Glutamatergic neuron (in vitro differentiated cells): ENCODE measurements at regions not wholly inside any gene's neighbourhood (a gene's known extent, or its start where the extent isn't known, plus 50 kb on each side); places are given as distances from the start of the nearest gene placed in this dataset.

Source experiments
- DNase-seq: peaks from one replicate; pipeline ENCODE4 v3.0.0; 2022
- H3K27ac Mint-ChIP-seq: one replicate; pipeline ENCODE4 v1.8.0; 2020; ENCODE audit warnings: mild to moderate bottlenecking, mixed read lengths, inconsistent platforms; ENCODE audit not compliant: unreplicated experiment
- H3K27me3 Mint-ChIP-seq: one replicate; pipeline ENCODE4 v1.8.0; 2020; ENCODE audit warnings: mild to moderate bottlenecking, moderate library complexity, mixed read lengths, inconsistent platforms; ENCODE audit not compliant: unreplicated experiment
- H3K36me3 Mint-ChIP-seq: one replicate; pipeline ENCODE4 v1.8.0; 2020; ENCODE audit warnings: mild to moderate bottlenecking, mixed read lengths, inconsistent platforms; ENCODE audit not compliant: unreplicated experiment
- H3K4me1 Mint-ChIP-seq: one replicate; pipeline ENCODE4 v1.8.0; 2020; ENCODE audit warnings: mild to moderate bottlenecking, low read depth, mixed read lengths, inconsistent platforms; ENCODE audit not compliant: unreplicated experiment
- H3K4me3 Mint-ChIP-seq: one replicate; pipeline ENCODE4 v1.8.0; 2020; ENCODE audit warnings: mild to moderate bottlenecking, mixed read lengths, inconsistent platforms; ENCODE audit not compliant: unreplicated experiment
- H3K9me3 Mint-ChIP-seq: one replicate; pipeline ENCODE4 v1.8.0; 2020; ENCODE audit warnings: mild to moderate bottlenecking, moderate library complexity, mixed read lengths, inconsistent platforms; ENCODE audit not compliant: unreplicated experiment
- TF ChIP-seq, protein P1 (sequence below): fragments of 200-600 bp; sonication (generic); IDR thresholded peaks from one replicate; pipeline ENCODE4 v1.5.0; 2021; ENCODE audit not compliant: partially characterized antibody, unreplicated experiment

DNA sequence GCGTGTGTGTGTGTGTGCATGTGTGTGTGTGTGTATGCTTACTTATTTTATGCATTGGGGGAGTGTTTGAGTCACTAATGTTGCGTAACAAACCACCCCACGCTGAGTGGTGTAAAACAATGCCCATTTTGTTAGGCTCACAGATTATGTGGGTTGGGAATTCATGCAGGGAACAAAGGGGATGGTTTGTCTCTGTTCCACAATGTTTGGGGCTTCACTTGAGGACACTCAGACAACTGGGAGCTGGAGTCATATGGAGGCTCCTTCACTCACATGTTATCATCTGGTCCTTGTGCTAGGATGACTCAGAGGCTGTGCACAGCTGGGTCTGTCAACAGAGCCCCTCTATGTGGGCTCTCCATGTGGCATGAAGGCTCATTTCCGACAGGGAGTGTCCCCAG, 51.3 kb upstream of the LARGE1 start:
- peak; percentile 28 for DNase-seq
- H3K36me3 Mint-ChIP-seq, result peaks cover 4% of the 10 kb centered on the region
- H3K9me3 Mint-ChIP-seq, result peaks cover 2% of the 10 kb centered on the region
- H3K4me1 Mint-ChIP-seq, result peaks cover 8% of the 10 kb centered on the region
- TF ChIP-seq, protein P1, sequence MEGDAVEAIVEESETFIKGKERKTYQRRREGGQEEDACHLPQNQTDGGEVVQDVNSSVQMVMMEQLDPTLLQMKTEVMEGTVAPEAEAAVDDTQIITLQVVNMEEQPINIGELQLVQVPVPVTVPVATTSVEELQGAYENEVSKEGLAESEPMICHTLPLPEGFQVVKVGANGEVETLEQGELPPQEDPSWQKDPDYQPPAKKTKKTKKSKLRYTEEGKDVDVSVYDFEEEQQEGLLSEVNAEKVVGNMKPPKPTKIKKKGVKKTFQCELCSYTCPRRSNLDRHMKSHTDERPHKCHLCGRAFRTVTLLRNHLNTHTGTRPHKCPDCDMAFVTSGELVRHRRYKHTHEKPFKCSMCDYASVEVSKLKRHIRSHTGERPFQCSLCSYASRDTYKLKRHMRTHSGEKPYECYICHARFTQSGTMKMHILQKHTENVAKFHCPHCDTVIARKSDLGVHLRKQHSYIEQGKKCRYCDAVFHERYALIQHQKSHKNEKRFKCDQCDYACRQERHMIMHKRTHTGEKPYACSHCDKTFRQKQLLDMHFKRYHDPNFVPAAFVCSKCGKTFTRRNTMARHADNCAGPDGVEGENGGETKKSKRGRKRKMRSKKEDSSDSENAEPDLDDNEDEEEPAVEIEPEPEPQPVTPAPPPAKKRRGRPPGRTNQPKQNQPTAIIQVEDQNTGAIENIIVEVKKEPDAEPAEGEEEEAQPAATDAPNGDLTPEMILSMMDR, result no peak
- no peak overlapping the region for H3K4me3 Mint-ChIP-seq
- peaks cover 6% of the 10 kb centered on the region for H3K27me3 Mint-ChIP-seq
- H3K27ac Mint-ChIP-seq, result peak overlapping the region; percentile 65

DNA sequence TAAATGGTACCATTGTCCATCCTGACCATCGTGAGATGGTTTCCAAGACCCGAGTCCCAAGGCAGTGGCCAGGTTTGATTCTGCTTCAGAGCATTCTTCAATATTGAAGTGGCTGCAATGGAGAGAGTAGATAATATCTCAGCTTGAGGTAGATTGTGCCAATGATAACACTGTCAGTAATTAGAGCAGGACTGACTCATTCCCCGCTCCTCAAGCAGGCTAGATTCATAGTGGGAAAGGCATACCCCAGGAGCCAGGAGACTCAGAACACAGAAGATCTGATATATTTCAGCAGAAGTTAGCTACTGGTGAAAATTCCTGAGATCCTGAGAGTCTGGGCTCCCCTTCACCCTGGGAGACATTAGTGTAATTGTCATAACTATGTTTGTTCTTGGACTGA, 55.6 kb upstream of the LARGE1 start:
- Mint-ChIP-seq H3K27me3 (peaks cover 6% of the 10 kb centered on the region), H3K36me3 (peaks cover 4% of the 10 kb centered on the region), H3K4me3 (no peak overlapping the region), H3K27ac (no peak overlapping the region), H3K4me1 (peaks cover 8% of the 10 kb centered on the region), H3K9me3 (peaks cover 2% of the 10 kb centered on the region)
- TF ChIP-seq, protein P1, result no peak
- no peak for DNase-seq

DNA sequence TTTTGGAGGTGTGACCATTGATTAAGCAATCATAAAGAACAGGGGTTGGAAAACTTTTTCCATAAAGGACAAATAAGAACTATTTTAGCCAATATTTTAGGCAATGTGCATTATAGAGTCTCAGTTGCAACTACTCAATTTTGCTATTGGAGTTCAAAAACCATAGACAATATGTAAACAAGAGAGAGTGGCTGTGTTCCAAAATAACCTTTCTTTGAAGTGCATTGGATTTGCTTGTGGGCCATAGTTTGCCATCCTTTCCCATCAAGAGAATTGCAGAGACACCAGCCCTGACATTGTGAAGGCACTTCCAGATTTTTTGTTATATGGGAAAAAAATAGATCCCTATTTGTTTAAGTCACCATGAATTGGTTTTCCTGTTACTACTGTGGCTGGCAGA, 63.3 kb upstream of the LARGE1 start:
- TF ChIP-seq, protein P1, result no peak
- Mint-ChIP-seq H3K4me1 (peaks cover 4% of the 10 kb centered on the region), H3K27ac (no peak overlapping the region), H3K27me3 (peaks cover 2% of the 10 kb centered on the region), H3K4me3 (no peak overlapping the region), H3K36me3 (no peaks in the 10 kb centered on the region), H3K9me3 (peaks cover 3% of the 10 kb centered on the region)
- no peak for DNase-seq

DNA sequence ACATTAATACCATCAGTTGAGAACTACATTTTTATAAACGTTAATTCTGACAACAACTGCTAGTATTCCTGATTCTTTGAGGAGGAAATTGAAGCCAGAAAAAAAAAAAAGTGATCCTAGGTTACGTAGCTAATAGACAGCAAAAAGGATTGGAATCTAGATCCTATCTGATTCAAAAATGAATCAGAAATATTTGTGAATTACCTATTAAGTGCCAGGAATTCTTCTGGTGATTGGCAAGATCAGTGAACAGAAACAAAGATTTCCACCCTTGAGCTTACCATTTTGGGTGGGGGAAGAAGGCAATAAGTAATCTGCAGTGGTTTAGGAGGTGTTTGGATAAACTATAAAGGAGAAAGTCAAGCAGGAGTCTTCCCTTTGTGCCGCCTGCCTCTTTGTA, 63.9 kb upstream of the LARGE1 start:
- H3K27me3 Mint-ChIP-seq, result peaks cover 2% of the 10 kb centered on the region
- peaks cover 4% of the 10 kb centered on the region for H3K4me1 Mint-ChIP-seq
- no peaks in the 10 kb centered on the region for H3K36me3 Mint-ChIP-seq

DNA sequence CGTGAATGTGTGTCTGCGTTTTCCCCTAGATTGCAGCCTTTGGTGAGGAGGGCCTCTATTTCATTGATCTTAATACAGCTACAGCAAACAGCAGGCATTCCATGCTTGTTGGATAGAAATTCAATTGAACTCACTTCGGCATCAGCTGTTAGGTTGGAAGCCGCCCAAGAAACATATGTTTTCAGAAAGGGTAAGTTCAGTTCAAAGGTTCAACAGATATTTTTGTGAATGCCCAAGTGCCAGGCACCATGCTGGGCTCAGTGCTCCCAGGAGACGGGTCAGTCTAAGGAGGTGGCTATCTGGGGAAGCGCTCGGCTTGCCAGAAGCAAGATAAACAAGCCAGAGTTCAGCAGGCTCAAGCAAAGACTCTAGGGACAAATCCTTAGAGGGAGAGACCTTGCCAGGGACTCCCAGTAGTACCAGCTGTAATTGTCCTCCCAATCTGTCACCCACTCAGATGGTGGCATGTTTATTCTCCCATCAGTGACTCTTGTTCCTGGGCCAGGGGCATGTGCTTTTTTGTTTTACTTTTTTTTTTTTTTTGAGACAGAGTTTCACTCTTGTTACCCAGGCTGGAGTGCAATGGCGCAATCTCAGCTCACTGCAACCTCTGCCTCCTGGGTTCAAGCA, 64.5 kb upstream of the LARGE1 start:
- H3K4me1 Mint-ChIP-seq, result peaks cover 4% of the 10 kb centered on the region
- no peak overlapping the region for H3K4me3 Mint-ChIP-seq
- no peak overlapping the region for H3K27ac Mint-ChIP-seq
- peak; percentile 16 for DNase-seq
- H3K27me3 Mint-ChIP-seq, result peaks cover 2% of the 10 kb centered on the region
- TF ChIP-seq, protein P1, result no peak
- H3K36me3 Mint-ChIP-seq, result no peaks in the 10 kb centered on the region
- H3K9me3 Mint-ChIP-seq, result peaks cover 3% of the 10 kb centered on the region

More for the DNA sequence above, 63.9 kb upstream of the LARGE1 start:
- no peak for DNase-seq
- peaks cover 3% of the 10 kb centered on the region for H3K9me3 Mint-ChIP-seq
- no peak overlapping the region for H3K27ac Mint-ChIP-seq
- TF ChIP-seq, protein P1, result no peak
- no peak overlapping the region for H3K4me3 Mint-ChIP-seq
